A172 (cell line): ENCODE measurements at regions not wholly inside any gene's neighbourhood (a gene's known extent, or its start where the extent isn't known, plus 50 kb on each side); places are given as distances from the start of the nearest gene placed in this dataset.

ENCODE experiments used
- DNase-seq: peaks from one replicate; pipeline ENCODE4 v3.0.0-alpha.2; 2015; ENCODE audit warnings: low spot score

DNA sequence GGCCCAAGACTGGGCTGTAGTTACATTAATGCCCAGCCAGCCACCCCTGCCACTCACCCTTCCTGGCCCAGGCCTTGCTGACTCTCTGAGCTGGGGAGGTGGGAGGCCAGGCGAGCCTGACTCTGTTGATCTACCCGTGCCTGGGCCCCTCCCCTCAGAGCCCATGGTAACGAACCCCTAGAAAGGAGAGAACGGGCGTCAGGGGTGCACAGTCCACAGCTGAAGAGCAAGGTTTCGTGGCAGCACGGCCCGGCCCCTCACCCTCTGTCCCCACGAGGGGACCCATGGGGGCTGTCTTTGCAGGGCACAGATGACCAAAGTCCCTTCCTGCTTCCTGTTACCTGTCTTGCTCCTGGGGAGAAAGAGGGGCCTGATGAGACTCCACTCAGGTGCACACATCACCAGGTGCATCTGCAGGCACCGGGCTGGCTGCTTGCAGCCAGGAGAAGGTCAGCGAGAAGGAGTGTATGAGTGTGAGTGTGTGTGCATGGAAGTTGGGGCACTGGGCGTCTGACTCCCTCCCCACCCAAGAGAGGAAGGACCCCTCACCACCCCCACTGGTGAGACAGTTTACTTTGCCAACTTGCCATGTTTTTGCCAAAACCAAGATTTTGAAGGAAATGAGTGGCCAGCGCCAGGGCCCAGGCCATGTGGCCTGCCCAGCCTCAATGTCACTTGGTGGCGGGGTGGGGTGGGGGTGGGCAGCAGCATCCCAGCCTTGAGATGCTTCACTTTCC, 359.1 kb downstream of the SEC14L1 start:
- no peak for DNase-seq

DNA sequence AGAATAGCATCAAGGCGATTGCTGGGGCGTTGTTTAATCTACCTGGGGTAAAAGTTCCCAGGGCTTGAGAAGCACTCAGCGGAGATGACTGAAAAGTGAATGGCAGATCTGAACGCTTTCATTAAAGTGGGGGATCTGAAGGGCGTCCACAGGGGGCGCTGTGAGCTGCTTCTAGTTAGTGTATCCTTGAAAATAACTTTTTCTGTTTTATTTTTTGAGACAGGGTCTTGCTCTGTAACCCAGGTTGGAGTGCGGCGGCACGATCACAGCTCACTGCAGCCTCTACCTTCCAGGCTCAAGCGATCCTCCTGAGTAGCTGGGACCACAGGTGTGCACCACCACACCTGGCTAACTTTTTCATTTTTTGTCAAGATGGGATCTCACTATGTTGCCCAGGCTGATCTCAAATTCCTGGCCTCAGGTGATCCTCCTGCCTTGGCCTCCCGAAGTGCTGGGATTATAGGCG, 360.4 kb downstream of the SEC14L1 start:
- no peak for DNase-seq

DNA sequence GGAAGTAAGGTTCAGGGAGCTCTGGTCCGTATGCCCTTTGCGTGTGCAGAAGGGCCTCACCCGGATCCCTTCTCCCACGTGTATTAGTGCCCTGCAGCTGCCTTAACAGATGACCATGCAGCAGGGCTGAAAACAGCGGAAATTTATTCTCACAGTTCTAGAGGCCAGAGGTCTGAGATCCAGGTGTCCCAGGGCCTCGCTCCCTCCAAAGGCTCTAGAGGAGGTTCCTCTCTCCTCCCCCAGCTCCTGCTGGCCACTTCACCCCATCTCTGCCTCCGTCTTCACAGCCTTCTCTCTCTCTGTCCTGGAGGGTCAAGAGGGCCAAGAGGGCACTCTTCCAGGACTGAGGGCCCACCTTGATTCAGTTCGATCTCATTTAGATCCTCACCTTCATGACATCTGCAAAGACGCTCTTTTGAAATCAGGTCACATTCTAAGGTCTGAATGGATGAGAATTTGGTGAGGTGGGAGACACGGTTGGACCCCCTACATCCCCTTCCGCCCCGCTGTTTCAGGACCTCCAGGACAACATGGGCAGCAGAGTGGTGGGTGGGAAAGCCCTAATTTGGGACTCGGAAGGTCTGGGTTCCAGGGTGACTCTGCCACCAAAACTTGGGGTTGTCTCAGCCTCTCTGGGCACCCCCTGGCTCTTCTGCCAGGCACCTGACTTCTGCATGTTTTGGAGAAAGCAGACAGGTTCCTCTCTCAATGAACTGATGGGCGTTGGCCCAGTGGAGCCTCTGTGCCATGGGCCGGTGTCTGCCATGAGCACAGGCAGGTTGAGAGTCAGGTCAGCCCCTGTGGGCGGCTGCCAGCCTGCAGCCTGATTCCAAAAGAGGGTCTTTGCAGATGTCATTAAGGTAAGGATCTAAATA, 361.2 kb downstream of the SEC14L1 start:
- DNase-seq: no peak

DNA sequence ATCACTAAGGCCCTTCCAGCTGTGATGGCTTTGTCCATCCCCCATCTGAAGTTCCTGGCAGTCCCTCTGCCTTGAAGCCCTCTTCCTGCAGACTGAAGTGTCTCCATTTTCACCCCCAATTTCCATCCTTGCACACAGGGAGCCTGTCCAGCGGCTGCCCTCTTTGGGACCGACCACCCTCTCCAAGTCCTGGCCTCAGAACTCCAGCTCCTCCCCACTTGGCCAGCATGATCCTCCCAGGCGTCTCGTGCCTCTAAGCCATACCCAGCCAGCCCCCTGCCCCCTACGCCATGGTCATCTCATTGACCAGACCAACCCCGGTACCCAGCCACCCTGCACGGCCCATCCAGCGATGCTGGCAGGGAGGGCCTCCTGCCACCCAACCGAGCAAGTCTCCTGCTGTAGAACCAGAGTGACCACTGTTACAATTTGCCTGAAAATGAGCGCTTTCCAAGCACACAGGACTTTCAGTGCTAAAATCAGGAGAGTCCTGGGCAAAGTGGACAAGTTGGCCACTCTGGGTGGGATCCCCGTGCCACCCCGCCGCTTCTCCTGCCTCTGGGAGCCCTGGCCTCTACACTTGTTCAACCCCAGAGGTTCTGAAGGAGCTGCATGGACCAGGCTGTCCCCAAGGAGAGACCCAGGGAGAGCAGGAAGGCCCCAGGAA, 362.0 kb downstream of the SEC14L1 start:
- DNase-seq: no peak

DNA sequence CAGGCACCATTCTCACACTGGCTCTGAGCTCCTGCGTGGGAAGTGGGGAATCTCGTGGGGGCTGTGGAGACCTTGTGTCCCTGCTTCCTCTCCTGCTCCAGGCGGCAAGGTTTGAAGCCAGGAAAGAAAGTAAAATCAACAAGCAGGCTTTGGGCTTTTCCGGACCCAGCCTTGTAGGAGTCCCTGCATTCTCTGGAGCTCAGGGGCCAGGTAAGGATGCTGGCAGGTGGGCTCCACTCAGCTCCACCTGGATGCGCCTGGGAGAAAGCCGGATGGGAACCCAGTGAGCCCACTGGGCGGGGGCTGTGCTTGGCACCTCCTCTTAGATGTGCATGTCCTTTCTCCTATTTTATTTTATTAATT, 362.5 kb downstream of the SEC14L1 start:
- DNase-seq: no peak

DNA sequence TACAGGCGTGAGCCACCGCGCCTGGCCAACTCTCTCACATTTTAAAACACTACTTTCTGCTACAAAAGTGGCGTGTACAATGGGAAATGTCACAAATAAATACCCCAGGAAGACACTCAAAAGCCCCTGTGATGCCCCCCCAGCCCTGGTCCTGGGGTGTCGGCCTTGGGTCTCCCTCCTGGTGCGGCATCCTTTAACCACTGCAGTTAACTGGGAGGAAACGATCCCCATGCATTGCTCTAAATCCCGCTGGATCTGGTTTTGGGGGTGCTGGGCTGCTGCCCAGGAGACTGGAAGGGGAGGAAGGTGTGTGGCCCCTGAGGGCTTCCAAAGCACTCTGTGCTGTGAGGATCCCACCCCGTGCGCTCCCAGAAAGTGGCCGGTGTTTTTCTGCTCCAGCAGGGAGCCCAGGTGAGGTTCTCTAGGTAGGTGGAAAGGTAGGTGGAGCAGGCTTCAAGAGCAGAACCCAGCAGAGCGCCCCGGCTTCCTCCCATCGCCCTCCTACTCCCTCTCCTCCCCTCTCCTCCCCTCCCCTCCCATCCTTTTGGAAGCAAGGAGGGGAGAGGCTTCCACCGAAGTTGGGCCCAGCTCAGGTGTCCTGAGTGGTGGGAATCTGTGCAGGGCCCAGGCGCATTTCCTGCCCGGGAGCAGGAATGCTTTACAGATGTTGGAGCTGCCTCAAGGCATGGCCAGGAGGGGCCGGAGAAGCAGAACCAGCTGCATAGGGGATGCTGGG, 363.3 kb downstream of the SEC14L1 start:
- no peak for DNase-seq

DNA sequence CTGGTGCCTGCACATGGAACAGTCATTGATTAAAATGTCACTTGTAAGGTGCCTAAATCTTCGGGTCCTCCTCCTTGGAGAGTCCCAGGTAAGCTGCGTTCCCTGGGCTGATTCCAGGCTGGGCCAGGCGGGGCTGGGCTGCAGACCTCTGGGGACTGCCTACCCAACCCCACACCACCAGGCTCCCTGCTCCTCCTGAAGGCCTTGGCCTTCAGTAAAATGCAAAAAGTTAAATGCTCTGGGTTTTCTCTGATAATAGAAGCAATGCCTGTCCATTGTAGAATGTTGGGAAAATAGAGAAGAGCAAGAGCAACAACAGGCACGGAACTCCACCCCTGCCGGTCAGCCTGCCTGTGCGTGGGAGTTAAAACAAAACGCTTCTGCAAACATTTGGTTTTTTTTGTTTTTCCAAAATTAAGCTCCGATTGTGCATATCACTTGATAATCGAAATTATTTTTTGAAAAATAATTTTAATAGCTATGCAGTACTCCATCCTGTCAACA, 363.9 kb downstream of the SEC14L1 start:
- DNase-seq: no peak

DNA sequence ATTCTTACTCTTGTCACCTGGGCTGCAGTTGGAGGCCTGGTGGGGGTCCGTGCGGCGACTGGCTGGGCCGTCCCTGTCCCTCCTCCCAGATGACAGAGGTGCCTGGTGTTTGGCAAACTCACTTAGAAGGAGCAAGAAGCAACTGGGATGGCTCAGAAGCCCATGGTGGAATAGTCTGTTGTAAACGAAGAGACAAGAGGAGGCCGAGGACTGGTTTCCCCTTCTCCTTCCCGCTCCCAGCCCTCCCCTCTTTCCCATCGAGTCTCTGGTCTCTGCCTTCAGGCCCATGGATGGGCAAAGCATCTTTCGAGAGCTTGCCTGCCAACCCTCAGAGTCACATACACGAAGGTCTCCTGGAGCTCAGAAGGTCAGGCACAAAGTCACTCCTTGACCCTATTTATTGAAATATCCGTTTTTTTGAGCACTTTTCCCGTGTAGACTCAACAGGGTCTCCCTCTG, 364.4 kb downstream of the SEC14L1 start:
- DNase-seq: no peak

DNA sequence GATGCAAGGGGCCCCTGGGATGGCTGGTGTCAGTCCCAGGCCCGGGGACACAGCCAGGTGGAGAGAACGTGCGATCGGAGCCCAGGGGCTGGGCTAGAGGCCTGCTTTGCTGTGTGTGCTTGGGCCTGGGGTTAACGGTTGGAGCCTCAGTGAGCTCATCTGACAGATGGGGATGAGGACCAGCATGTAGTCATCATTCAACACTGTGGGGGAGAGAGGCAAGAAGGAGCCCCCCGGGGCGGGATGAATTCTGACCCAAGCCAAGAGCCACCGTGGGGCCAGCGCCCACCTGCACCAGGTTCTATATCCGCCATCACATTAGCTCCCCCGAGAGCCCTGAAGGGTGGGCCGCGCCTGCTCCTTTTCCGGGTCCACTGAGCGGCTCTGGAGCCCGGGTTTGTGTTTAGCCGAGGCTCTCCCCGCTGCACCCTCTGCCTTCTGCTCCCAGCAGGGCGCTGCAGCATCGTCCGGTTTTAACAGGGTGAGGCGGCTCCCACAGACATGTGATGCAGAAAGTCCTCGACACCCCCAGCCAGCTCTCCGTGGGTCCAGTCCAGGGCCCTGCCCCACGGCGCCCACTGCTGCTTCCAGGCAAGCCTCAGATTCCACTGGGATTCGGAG, 365.7 kb downstream of the SEC14L1 start:
- DNase-seq: no peak

DNA sequence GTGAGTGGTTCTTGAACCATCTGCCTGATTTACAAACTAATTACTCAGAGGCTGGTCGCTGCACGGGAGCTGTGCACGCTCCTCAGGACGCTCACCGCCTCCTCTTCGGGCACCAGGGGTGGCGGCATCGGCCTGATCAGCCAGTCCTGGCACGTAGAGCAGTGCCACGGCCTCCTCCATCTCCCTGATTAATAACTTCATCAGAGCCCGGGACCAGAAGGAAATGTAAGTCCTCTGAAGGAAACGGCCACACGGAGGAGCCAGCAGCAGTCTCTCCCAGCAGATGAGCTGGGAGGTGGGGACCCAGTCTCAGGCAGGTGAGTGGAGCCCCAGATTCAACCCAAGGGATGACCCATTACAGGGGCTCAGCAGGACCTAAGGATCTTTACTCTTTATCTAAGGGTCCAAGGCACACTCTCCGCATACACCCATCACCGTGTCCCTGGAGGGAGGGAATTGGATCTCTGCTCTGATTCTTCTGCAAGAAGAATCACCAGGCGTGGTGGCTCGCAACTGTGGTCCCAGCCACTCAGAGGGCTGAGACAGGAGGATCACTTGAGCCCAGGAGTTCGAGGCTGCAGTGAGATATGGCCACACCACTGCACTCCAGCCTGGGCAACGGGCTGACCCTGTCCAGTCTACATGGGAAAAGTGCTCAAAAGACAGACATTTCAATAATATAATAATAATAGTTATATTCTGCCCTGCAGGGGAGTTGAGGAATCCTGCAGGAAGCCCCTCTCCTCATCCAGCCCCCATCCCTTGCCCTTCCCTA, 366.5 kb downstream of the SEC14L1 start:
- DNase-seq: no peak

DNA sequence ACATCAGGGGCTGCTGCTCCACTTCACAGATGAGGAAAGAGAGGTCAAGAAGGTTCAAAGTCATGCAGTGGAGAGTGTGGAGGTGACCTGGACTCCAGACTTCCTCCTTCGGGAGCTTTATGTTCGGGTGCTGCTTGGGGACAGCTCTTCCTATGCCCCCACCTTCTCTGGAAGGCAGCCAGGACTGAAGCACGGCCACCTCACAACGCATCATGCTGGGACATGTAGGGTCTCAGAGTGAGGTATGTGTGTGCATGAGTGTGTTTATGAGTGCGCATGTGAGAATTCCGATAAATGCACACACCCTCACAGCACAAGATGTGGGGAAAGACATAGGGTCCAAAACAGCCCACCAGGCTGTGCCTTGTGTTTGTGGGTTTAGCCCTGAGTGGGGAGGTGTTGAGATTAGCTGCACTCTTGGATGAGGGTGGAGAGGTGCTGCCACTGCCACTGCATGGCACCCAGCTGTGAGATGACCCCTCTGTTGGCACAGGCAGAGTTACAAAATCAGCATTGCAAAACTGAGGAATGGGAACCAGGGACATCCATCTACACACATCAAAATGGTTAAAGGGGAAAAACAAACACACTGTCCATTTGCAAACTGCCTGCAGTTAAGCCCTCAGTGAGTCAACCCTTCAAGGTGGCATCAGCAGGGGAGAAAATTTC, 367.4 kb downstream of the SEC14L1 start:
- DNase-seq: no peak

DNA sequence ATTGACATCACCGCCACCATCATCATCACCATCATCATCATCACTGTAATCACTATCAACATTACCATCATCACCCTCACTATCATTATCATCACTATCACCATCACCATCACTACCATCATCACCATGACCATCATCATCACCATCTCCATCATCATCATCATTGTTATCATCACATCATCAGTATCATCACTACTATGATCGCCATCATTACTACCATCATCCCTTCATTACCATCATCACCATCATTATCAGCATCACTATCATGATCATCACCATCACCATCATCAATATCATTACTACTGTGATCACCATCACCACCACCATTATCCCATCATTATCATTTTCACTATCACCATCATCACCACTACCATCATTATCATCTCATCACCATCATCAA, 368.3 kb downstream of the SEC14L1 start:
- DNase-seq: no peak

DNA sequence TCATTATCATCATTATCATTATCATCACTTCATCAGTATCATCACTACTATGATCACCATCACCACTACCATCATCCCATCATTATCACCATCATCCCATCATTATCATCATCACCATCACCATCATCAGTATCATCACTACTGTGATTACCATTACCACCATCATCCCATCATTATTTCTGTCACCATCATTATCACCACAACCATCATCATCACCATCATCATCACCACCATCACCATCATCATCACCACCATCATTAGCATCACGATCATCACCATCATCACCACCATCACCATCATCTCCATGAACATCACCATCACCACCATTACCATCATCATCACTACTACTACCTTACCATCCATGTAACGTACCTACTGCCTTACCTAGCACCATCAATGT, 368.8 kb downstream of the SEC14L1 start:
- no peak for DNase-seq

DNA sequence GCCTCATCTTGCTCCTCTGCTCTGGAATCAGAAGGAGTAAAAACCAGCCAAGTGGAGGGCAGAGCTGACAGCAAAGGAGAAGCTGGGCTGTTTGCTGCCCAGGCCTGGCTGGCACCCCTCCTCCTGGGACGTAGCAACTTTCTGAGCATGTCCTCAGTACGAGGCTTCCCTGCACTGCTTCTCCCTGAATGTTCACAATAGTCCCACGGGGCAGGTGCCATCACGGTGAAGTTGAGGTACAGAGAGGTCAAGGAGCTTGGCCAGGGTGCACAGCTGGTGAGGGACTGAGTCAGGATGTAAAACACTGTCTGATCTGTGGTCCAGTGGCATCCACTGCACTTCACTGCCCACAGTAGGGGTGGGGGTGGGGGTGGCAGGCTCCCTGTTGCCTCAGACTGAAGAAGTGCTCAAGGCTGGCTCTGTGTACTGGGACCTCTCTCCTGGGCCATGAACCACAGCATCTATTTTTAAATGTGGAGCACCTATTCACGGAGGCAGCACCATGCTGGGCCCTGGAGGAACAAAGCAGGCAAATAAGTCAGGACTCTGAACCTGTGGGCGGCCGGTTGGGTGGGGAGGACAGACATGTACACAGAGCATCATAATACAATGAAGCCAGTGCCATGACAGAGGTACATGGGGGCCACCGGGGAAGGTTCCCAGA, 369.5 kb downstream of the SEC14L1 start:
- DNase-seq: no peak

DNA sequence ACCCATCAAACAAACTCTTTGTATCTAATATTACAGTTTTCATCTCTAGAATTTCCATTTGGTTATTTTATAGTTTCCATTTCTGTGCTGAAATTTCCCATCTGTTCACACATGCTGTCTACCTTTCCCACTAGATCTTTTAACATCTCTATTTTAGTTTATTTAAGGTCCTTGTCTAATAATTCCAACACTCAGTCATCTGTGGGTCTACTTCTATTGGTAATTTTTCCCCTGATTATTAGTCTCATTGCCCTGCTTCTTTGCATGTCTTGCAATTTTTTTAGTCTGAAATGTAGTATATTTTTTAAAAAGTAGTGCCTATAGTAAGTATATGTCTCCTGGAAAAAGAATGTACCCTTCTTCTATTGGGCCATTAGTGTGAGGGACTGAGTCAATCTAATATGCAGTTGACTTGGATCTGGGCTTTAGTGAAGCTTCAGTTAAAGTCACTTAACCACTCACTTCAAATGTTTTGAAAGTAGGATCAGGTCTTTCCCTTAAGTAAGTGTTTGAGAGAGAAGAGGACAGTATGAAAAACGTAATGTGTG, 370.8 kb downstream of the SEC14L1 start:
- DNase-seq: no peak

DNA sequence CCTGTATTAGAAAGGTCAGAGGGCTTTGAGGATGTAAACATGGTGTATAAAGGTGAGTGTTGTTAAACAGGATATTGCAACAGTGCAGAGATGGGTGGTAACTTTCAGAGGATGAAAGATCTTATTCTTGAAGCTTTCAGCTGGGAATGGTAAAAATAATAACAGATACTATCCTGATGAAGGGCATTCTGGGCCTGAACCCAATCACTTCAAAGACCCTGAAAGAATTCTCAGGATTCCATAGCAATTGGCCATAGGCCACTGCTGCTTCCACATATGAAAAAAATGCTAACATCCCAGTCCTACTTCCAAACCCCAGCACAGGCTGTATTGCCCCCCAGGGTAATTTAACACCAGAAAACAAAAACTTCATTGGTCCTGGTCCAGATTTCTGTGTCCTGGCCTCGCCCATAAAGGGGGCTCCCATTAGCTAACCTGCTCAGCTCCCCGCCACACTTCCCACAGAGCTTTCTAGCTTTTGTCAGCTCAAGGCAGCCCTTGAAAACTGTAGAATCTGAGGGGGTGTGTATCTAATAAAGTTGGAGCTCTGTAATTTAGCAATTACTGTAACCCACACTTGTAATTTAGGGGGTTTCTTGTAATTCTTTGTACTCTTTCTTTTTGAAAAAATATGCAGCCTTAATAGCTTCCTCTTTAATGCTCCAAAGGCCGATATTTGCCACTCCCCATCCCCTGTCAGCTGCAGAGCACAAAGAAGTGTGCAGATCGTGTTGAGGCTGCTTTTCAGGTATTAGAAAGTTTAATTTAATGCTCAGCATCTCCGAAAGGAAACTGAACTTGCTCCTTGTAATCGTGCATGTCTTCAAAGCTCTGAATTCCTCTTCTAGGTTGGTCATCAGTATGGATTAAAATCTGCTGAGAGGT, 371.5 kb downstream of the SEC14L1 start:
- no peak for DNase-seq

DNA sequence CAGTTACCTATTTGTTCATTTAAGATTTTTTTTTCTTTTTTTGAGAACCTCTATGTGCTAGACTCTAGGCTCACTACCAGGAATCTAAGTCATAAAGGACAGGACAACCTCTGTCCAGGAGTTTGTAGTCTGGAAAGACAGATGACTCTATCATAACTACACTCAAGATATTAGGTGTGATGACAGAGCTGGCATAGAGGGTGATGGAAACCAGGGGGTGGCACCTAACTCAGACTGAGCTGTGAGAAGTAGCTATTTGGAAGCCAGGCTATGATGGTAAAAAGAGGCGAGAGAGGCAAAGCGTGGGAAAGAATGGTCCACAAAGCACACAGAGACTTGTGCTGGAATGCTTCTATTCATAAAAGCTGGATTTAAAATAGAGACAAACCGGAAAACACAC, 372.3 kb downstream of the SEC14L1 start:
- no peak for DNase-seq

DNA sequence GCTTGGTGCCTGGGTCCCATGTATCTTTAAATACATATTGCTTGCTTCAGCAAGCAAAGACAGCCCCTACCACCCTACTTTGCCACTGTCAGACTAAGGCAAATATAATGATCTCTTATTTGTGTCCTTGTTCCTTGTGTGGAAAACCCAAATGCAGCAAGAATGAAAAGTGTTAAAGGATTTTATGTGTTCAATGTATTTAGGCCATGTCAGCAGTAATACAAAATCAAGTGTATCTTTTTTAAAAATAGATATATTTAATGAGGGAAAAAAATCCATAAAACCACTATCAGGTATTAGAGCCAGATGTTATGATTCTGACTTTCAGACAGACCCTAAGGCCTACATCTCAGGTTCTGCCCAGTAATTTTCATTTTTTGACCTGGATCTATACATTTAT, 374.5 kb downstream of the SEC14L1 start:
- DNase-seq: no peak
